Retina (tissue), 1 donor: ENCODE measurements at regions not wholly inside any gene's neighbourhood (a gene's known extent, or its start where the extent isn't known, plus 50 kb on each side); places are given as distances from the start of the nearest gene placed in this dataset.
A peak's percentile ranks its signal among the peaks of the same experiment; 100 is the strongest.
"Not testable (repeated sequence)": the region's sequence is repeated elsewhere in the genome, so short reads cannot be mapped to it uniquely, and the experiment has no call there.

ENCODE experiments used
- DNase-seq: peaks from one replicate; pipeline ENCODE4 v3.0.0-alpha.2; 2016

- no peak for DNase-seq
Observed at GRCh38 chr1:240722788-240723187, 110.8 kb upstream of the GREM2 start.

- no peak for DNase-seq
Observed at GRCh38 chr1:240720976-240721375, 109.0 kb upstream of the GREM2 start.

GRCh38 chr1:240719953-240720700 is 108.2 kb upstream of the GREM2 start:
- no peak for DNase-seq

GRCh38 chr1:240716538-240716937 is 104.6 kb upstream of the GREM2 start:
- not testable (repeated sequence) for DNase-seq

GRCh38 chr1:240714568-240715292 is 102.8 kb upstream of the GREM2 start:
- no peak for DNase-seq

GRCh38 chr1:240712014-240712731 is 100.2 kb upstream of the GREM2 start:
- no peak for DNase-seq

GRCh38 chr1:240711020-240711419 is 99.1 kb upstream of the GREM2 start:
- DNase-seq: no peak

- no peak for DNase-seq
Observed at GRCh38 chr1:240709676-240710075, 97.7 kb upstream of the GREM2 start.

GRCh38 chr1:240706150-240706935 is 94.4 kb upstream of the GREM2 start:
- DNase-seq: no peak

- DNase-seq: no peak
Observed at GRCh38 chr1:240705579-240705978, 93.6 kb upstream of the GREM2 start.

- DNase-seq: no peak
Observed at GRCh38 chr1:240701412-240701811, 89.5 kb upstream of the GREM2 start.

- no peak for DNase-seq
Observed at GRCh38 chr1:240695416-240695815, 83.5 kb upstream of the GREM2 start.

GRCh38 chr1:240693844-240694243 is 81.9 kb upstream of the GREM2 start:
- DNase-seq: no peak

- DNase-seq: no peak
Observed at GRCh38 chr1:240693036-240693435, 81.1 kb upstream of the GREM2 start.

GRCh38 chr1:240691909-240692705 is 80.2 kb upstream of the GREM2 start:
- DNase-seq: peak; percentile 59

- DNase-seq: no peak
Observed at GRCh38 chr1:240691501-240691900, 79.5 kb upstream of the GREM2 start.

- no peak for DNase-seq
Observed at GRCh38 chr1:240687820-240688219, 75.9 kb upstream of the GREM2 start.

- no peak for DNase-seq
Observed at GRCh38 chr1:240683576-240683975, 71.6 kb upstream of the GREM2 start.

- DNase-seq: no peak
Observed at GRCh38 chr1:240682859-240683242, 70.9 kb upstream of the GREM2 start.

GRCh38 chr1:240682166-240682858 is 70.4 kb upstream of the GREM2 start:
- no peak for DNase-seq

GRCh38 chr1:240672132-240672811 is 60.3 kb upstream of the GREM2 start:
- DNase-seq: no peak
